SW480 (cell line): ENCODE measurements at regions not wholly inside any gene's neighbourhood (a gene's known extent, or its start where the extent isn't known, plus 50 kb on each side); places are given as distances from the start of the nearest gene placed in this dataset.

Experiments
- DNase-seq: peaks from one replicate; pipeline ENCODE4 v3.0.0-alpha.2; 2016; ENCODE audit warnings: low spot score

- no peak for DNase-seq
These were observed 1030.7 kb downstream of the AACS start for GRCh38 chr12:126095748-126096510.

- DNase-seq: no peak
These were observed 1041.5 kb downstream of the AACS start for GRCh38 chr12:126106706-126107105.

- DNase-seq: no peak
These were observed 1042.4 kb downstream of the AACS start for GRCh38 chr12:126107659-126108058.

- DNase-seq: no peak
These were observed 1043.0 kb downstream of the AACS start for GRCh38 chr12:126108247-126108646.

- no peak for DNase-seq
These were observed 1046.9 kb downstream of the AACS start for GRCh38 chr12:126112141-126112540.

GRCh38 chr12:126112849-126113248 is 1047.6 kb downstream of the AACS start:
- DNase-seq: no peak

- DNase-seq: no peak
These were observed 1049.2 kb downstream of the AACS start for GRCh38 chr12:126114441-126114840.

- no peak for DNase-seq
These were observed 1052.3 kb downstream of the AACS start for GRCh38 chr12:126117502-126117901.

- no peak for DNase-seq
These were observed 1074.1 kb downstream of the AACS start for GRCh38 chr12:126139355-126139754.

GRCh38 chr12:126144603-126145002 is 1079.4 kb downstream of the AACS start:
- DNase-seq: no peak

- no peak for DNase-seq
These were observed 1082.1 kb downstream of the AACS start for GRCh38 chr12:126147321-126147720.

- peak; percentile 6 for DNase-seq
These were observed 1091.8 kb downstream of the AACS start for GRCh38 chr12:126156806-126157574.

- DNase-seq: no peak
These were observed 1092.3 kb downstream of the AACS start for GRCh38 chr12:126157575-126157966.

- DNase-seq: no peak
These were observed 1093.9 kb downstream of the AACS start for GRCh38 chr12:126159139-126159538.

GRCh38 chr12:126160912-126161311 is 1095.7 kb downstream of the AACS start:
- DNase-seq: no peak

GRCh38 chr12:126163984-126164383 is 1098.7 kb downstream of the AACS start:
- DNase-seq: no peak

- no peak for DNase-seq
These were observed 1106.8 kb downstream of the AACS start for GRCh38 chr12:126171937-126172559.

GRCh38 chr12:126182619-126183236 is 1117.5 kb downstream of the AACS start:
- DNase-seq: no peak

- no peak for DNase-seq
These were observed 1119.8 kb downstream of the AACS start for GRCh38 chr12:126185025-126185424.

- DNase-seq: no peak
These were observed 1124.6 kb downstream of the AACS start for GRCh38 chr12:126189856-126190255.

- DNase-seq: no peak
These were observed 1126.0 kb downstream of the AACS start for GRCh38 chr12:126191031-126191891.

GRCh38 chr12:126191949-126192348 is 1126.7 kb downstream of the AACS start:
- DNase-seq: no peak
